Activated T-helper 17 cell treated with anti-CD3 and anti-CD28 coated beads, Interleukin-2, amount 50 U/mL, for 72 hours (primary cell): ENCODE measurements at regions not wholly inside any gene's neighbourhood (a gene's known extent, or its start where the extent isn't known, plus 50 kb on each side); places are given as distances from the start of the nearest gene placed in this dataset.

ENCODE experiments used
- ATAC-seq: fragments of 150-1000 bp; cut with Tn5 transposase; replicated peaks from 2 replicates; pipeline ENCODE4 v1.10.0; 2021; ENCODE audit warnings: mild to moderate bottlenecking, moderate library complexity
- H3K27ac Mint-ChIP-seq: one replicate; pipeline ENCODE4 v1.8.0; 2022; ENCODE audit warnings: mixed read lengths
- H3K27me3 Mint-ChIP-seq: one replicate; pipeline ENCODE4 v1.8.0; 2022; ENCODE audit warnings: mixed read lengths
- H3K36me3 Mint-ChIP-seq: one replicate; pipeline ENCODE4 v1.8.0; 2022; ENCODE audit warnings: low read depth, mild to moderate bottlenecking, mixed read lengths
- H3K4me1 Mint-ChIP-seq: one replicate; pipeline ENCODE4 v1.8.0; 2022; ENCODE audit warnings: mixed read lengths
- H3K4me3 Mint-ChIP-seq: one replicate; pipeline ENCODE4 v1.8.0; 2022; ENCODE audit warnings: mild to moderate bottlenecking, mixed read lengths
- H3K9me3 Mint-ChIP-seq: one replicate; pipeline ENCODE4 v1.8.0; 2022; ENCODE audit warnings: mixed read lengths

GRCh38 chr1:218775501-218776021 lies 398.1 kb upstream of the LYPLAL1 start:
- Mint-ChIP-seq H3K4me1 (no peaks in the 10 kb centered on the region), H3K4me3 (no peak overlapping the region), H3K9me3 (no peaks in the 10 kb centered on the region), H3K27ac (no peak overlapping the region), H3K27me3 (no peaks in the 10 kb centered on the region), H3K36me3 (no peaks in the 10 kb centered on the region)
- no peak for ATAC-seq

DNA sequence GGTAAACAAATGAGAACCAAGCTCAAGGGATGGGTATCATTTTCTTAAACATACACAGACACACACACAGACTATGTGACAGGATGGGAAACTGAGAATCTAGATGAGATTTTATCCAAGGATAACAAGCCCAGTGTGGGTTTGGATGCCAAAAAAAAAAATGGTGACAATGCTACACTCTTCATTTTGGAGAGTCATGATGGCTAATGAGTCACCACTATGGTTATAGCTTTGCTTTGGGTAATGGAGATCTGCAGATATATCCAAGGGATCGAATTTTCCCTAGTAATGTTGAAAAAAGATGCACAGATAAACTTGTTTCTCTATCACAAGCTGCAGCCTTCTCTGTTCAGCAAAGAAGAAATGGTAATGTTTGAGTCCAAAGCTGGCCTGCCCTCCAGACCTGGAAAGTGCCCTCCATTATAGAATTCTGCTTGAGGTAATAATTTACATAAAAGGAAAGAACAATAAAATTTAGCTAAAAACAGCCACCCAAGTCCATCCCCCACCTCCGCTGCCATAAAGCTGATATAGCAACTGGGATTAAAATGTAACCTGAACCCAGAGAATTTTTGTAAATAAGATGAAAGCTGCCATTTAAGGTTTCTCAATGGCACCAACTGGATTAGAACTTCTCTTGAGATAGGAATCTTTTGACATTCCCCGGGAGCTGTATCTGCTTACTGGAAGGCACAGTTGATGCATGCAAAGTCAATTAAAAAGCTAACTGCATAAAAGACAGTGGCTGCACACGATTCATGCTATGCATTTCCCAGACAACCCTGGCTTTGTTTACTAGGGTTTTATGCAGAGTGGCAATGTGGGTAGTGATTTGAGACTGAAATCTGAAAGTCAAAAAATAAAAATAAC lies 395.2 kb upstream of the LYPLAL1 start:
- H3K27ac Mint-ChIP-seq: no peak overlapping the region

GRCh38 chr1:218779341-218780100 lies 394.2 kb upstream of the LYPLAL1 start:
- H3K9me3 Mint-ChIP-seq: no peaks in the 10 kb centered on the region
- no peak overlapping the region for H3K27ac Mint-ChIP-seq
- no peaks in the 10 kb centered on the region for H3K27me3 Mint-ChIP-seq
- no peak for ATAC-seq
- H3K36me3 Mint-ChIP-seq: no peaks in the 10 kb centered on the region
- no peak overlapping the region for H3K4me3 Mint-ChIP-seq
- H3K4me1 Mint-ChIP-seq: no peaks in the 10 kb centered on the region

More for the DNA sequence above, 395.2 kb upstream of the LYPLAL1 start:
- no peaks in the 10 kb centered on the region for H3K4me1 Mint-ChIP-seq
- H3K9me3 Mint-ChIP-seq: no peaks in the 10 kb centered on the region
- no peak for ATAC-seq
- no peaks in the 10 kb centered on the region for H3K36me3 Mint-ChIP-seq
- no peak overlapping the region for H3K4me3 Mint-ChIP-seq
- no peaks in the 10 kb centered on the region for H3K27me3 Mint-ChIP-seq

- H3K36me3 Mint-ChIP-seq: no peaks in the 10 kb centered on the region
- no peaks in the 10 kb centered on the region for H3K4me1 Mint-ChIP-seq
- no peak overlapping the region for H3K27ac Mint-ChIP-seq
- no peaks in the 10 kb centered on the region for H3K9me3 Mint-ChIP-seq
- no peak for ATAC-seq
- no peaks in the 10 kb centered on the region for H3K27me3 Mint-ChIP-seq
- no peak overlapping the region for H3K4me3 Mint-ChIP-seq
Measured at GRCh38 chr1:218783131-218783530, 390.5 kb upstream of the LYPLAL1 start.

GRCh38 chr1:218783916-218784315 lies 389.8 kb upstream of the LYPLAL1 start:
- H3K4me1 Mint-ChIP-seq: no peaks in the 10 kb centered on the region
- no peak for ATAC-seq
- H3K4me3 Mint-ChIP-seq: no peak overlapping the region
- no peaks in the 10 kb centered on the region for H3K36me3 Mint-ChIP-seq
- no peaks in the 10 kb centered on the region for H3K27me3 Mint-ChIP-seq
- H3K9me3 Mint-ChIP-seq: no peaks in the 10 kb centered on the region
- no peak overlapping the region for H3K27ac Mint-ChIP-seq

DNA sequence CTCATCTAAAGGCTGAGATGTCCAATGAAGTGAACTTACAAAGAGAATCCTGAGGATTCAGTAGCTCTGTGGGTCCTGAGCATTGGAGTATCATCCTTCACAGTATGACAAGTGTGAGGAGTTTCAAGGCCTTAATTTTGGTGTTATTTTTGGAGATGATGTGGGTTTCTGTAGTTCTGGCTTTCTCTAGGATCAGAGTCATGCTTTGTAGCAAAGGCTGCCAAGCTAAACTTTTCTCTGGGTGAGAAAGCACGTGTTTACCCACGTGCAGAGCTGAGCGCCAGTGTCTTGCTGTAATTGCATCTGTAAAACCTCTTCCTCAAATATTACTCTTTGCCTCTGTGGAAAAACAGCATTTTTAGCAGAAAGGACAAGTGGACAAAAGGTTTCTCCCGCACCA lies 387.8 kb upstream of the LYPLAL1 start:
- ATAC-seq: no peak
- Mint-ChIP-seq H3K36me3 (no peaks in the 10 kb centered on the region), H3K27me3 (no peaks in the 10 kb centered on the region), H3K4me1 (no peaks in the 10 kb centered on the region), H3K4me3 (no peak overlapping the region), H3K27ac (no peak overlapping the region), H3K9me3 (peaks cover 4% of the 10 kb centered on the region)

DNA sequence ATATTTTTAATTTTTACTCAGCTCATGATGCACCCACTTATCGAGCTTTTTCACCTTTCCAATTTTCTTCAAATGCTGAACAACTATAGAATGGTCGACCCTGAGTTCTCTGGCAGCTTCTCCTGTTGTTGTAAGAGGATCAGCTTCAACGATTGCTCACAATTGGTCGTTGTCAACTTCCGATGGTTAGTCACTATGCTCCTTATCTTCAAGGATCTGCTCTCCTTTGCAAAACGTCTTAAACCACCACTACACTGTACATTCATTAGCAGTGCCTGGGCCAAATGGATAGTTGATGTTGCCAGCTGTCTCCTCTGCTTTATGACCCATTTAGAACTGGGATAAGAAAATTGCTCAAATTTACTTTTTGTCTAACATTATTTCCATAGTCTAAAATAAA lies 385.9 kb upstream of the LYPLAL1 start:
- ATAC-seq: no peak
- H3K9me3 Mint-ChIP-seq: peaks cover 4% of the 10 kb centered on the region
- H3K27ac Mint-ChIP-seq: no peak overlapping the region

DNA sequence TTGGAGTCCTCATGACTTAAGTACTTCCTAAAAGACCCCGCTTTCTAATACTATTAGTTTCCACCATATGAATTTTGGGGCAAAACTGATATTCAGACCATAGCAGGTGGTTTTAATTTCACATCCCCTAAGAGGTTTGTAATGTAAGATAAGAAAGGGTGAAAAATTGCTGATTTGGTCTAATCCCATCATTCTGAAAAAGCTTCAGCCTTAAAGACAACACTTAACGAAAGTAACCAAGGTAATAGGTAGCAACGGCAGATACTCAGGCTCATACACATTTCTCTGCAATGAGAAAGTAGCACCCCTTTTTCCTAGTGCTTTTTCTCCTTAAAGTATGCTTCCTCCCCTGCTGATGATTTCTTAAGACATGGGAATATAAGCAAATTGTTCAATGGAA lies 376.9 kb upstream of the LYPLAL1 start:
- Mint-ChIP-seq H3K27me3 (no peaks in the 10 kb centered on the region), H3K27ac (no peak overlapping the region), H3K4me3 (no peak overlapping the region), H3K9me3 (no peaks in the 10 kb centered on the region), H3K4me1 (no peaks in the 10 kb centered on the region), H3K36me3 (no peaks in the 10 kb centered on the region)
- ATAC-seq: no peak

More for the DNA sequence above, 385.9 kb upstream of the LYPLAL1 start:
- H3K4me1 Mint-ChIP-seq: no peaks in the 10 kb centered on the region
- no peak overlapping the region for H3K4me3 Mint-ChIP-seq
- H3K36me3 Mint-ChIP-seq: no peaks in the 10 kb centered on the region
- no peaks in the 10 kb centered on the region for H3K27me3 Mint-ChIP-seq

GRCh38 chr1:218802799-218803198 lies 370.9 kb upstream of the LYPLAL1 start:
- Mint-ChIP-seq H3K36me3 (no peaks in the 10 kb centered on the region), H3K4me3 (no peak overlapping the region)

DNA sequence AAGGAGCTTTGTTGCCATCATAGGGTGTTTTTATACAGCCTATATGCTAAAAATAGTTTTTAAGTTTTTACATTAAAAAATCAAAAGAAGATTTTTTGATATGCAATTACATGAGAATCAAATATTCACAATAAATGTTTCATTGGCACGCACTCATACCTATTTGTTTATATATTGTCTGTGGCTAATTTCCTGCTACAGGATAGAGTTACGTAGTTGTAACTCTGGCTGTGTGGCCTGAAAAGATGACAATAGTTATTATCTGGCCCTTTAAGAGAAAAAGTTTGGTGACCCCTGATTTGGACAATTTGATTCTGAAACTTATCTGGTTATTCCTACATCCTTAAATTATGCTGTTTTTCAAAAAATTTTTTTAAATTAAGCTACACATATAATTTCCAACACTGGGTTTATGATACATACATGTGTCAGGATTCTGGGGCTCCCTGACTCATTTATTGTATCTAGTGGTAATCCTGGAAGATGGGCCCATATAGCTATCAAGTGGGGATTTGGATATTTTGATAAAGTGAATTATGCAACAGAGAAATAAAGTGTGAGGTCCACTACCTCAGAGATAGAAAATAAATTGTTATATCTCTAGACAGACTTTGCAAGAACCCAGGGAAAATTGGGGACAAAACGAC lies 370.2 kb upstream of the LYPLAL1 start:
- no peak overlapping the region for H3K27ac Mint-ChIP-seq
- H3K4me1 Mint-ChIP-seq: no peaks in the 10 kb centered on the region
- peaks cover 8% of the 10 kb centered on the region for H3K9me3 Mint-ChIP-seq
- H3K36me3 Mint-ChIP-seq: no peaks in the 10 kb centered on the region
- ATAC-seq: no peak
- no peaks in the 10 kb centered on the region for H3K27me3 Mint-ChIP-seq
- H3K4me3 Mint-ChIP-seq: no peak overlapping the region

More at GRCh38 chr1:218802799-218803198, 370.9 kb upstream of the LYPLAL1 start:
- H3K27me3 Mint-ChIP-seq: no peaks in the 10 kb centered on the region
- H3K9me3 Mint-ChIP-seq: peaks cover 4% of the 10 kb centered on the region
- no peak for ATAC-seq
- no peaks in the 10 kb centered on the region for H3K4me1 Mint-ChIP-seq
- H3K27ac Mint-ChIP-seq: no peak overlapping the region

GRCh38 chr1:218804014-218804785 lies 369.5 kb upstream of the LYPLAL1 start:
- no peak overlapping the region for H3K4me3 Mint-ChIP-seq

GRCh38 chr1:218809061-218809460 lies 364.6 kb upstream of the LYPLAL1 start:
- Mint-ChIP-seq H3K36me3 (no peaks in the 10 kb centered on the region), H3K9me3 (peaks cover 9% of the 10 kb centered on the region), H3K27me3 (no peaks in the 10 kb centered on the region), H3K4me1 (no peaks in the 10 kb centered on the region), H3K27ac (no peak overlapping the region), H3K4me3 (no peak overlapping the region)
- no peak for ATAC-seq

More at GRCh38 chr1:218804014-218804785, 369.5 kb upstream of the LYPLAL1 start:
- Mint-ChIP-seq H3K27ac (no peak overlapping the region), H3K9me3 (peaks cover 9% of the 10 kb centered on the region), H3K4me1 (no peaks in the 10 kb centered on the region), H3K36me3 (no peaks in the 10 kb centered on the region), H3K27me3 (no peaks in the 10 kb centered on the region)
- no peak for ATAC-seq

- Mint-ChIP-seq H3K27me3 (no peaks in the 10 kb centered on the region), H3K4me3 (no peak overlapping the region), H3K4me1 (no peaks in the 10 kb centered on the region), H3K36me3 (no peaks in the 10 kb centered on the region), H3K9me3 (peaks cover 7% of the 10 kb centered on the region), H3K27ac (no peak overlapping the region)
- ATAC-seq: no peak
Measured at GRCh38 chr1:218809625-218810024, 364.1 kb upstream of the LYPLAL1 start.

DNA sequence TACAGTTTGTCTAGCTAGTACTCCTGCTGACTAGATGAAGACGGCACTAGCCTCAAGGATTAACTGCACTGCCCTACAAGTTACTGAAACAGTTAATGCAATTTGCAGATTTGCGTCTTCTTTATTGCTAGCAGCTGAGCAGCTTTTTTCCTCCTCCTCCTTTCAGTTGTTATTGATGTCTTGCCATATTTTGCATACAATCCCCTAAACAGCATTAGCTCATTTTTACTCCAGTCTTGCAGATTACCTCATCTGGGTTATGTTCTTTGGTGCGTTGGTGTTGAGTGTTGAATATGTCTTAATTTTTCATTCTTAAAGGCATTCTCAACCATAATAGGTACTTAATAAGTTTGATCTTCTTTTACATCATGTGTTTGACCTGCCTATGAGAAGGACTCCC lies 363.4 kb upstream of the LYPLAL1 start:
- Mint-ChIP-seq H3K9me3 (peaks cover 5% of the 10 kb centered on the region), H3K36me3 (no peaks in the 10 kb centered on the region), H3K4me1 (no peaks in the 10 kb centered on the region), H3K27ac (no peak overlapping the region), H3K4me3 (no peak overlapping the region), H3K27me3 (no peaks in the 10 kb centered on the region)
- ATAC-seq: no peak
